Chondrocyte (in vitro differentiated cells): ENCODE measurements at regions not wholly inside any gene's neighbourhood (a gene's known extent, or its start where the extent isn't known, plus 50 kb on each side); places are given as distances from the start of the nearest gene placed in this dataset.

ENCODE experiments used
- DNase-seq: peaks from one replicate; pipeline ENCODE4 v3.0.0; 2021; ENCODE audit warnings: mixed read lengths, low spot score
- H3K27ac Mint-ChIP-seq: one replicate; pipeline ENCODE4 v1.8.0; 2021; ENCODE audit warnings: mild to moderate bottlenecking, moderate library complexity, mixed read lengths; ENCODE audit not compliant: unreplicated experiment
- H3K27me3 Mint-ChIP-seq: 2 replicates; pipeline ENCODE4 v1.8.0; 2021; ENCODE audit warnings: low read depth, mixed read lengths
- H3K36me3 Mint-ChIP-seq: 2 replicates; pipeline ENCODE4 v1.8.0; 2021; ENCODE audit warnings: low read depth, mixed read lengths
- H3K4me1 Mint-ChIP-seq: 2 replicates; pipeline ENCODE4 v1.8.0; 2021; ENCODE audit warnings: low read depth, mild to moderate bottlenecking, mixed read lengths
- H3K4me3 Mint-ChIP-seq: one replicate; pipeline ENCODE4 v1.8.0; 2021; ENCODE audit warnings: mild to moderate bottlenecking, moderate library complexity, mixed read lengths; ENCODE audit not compliant: unreplicated experiment
- H3K9me3 Mint-ChIP-seq: 2 replicates; pipeline ENCODE4 v1.8.0; 2021; ENCODE audit warnings: low read depth, mixed read lengths
- CTCF ChIP-seq: fragments of 200-600 bp; sonication (generic); IDR thresholded peaks from 2 replicates; pipeline ENCODE4 v1.5.0; 2021; ENCODE audit warnings: antibody characterized with exemption, mild to moderate bottlenecking, moderate library complexity

- H3K4me3 Mint-ChIP-seq = no peak overlapping the region
- H3K9me3 Mint-ChIP-seq = no peaks in the 10 kb centered on the region
Observed at GRCh38 chr12:111233786-111234185, 135.1 kb downstream of the PHETA1 start.

GRCh38 chr12:111230649-111231048, 138.2 kb downstream of the PHETA1 start:
- Mint-ChIP-seq H3K9me3 (no peaks in the 10 kb centered on the region), H3K4me1 (no peaks in the 10 kb centered on the region), H3K36me3 (no peaks in the 10 kb centered on the region), H3K4me3 (no peak overlapping the region), H3K27ac (no peak overlapping the region), H3K27me3 (peaks cover 33% of the 10 kb centered on the region)
- no peak for DNase-seq
- TF ChIP-seq CTCF = no peak

More at GRCh38 chr12:111233786-111234185, 135.1 kb downstream of the PHETA1 start:
- Mint-ChIP-seq H3K27ac (no peak overlapping the region), H3K27me3 (peaks cover 40% of the 10 kb centered on the region), H3K4me1 (no peaks in the 10 kb centered on the region), H3K36me3 (no peaks in the 10 kb centered on the region)
- no peak for DNase-seq
- no peak for TF ChIP-seq CTCF

- Mint-ChIP-seq H3K9me3 (no peaks in the 10 kb centered on the region), H3K27me3 (peaks cover 28% of the 10 kb centered on the region), H3K36me3 (no peaks in the 10 kb centered on the region), H3K4me3 (no peak overlapping the region), H3K4me1 (no peaks in the 10 kb centered on the region), H3K27ac (no peak overlapping the region)
- DNase-seq = no peak
- TF ChIP-seq CTCF = no peak
Observed at GRCh38 chr12:111228916-111229666, 139.8 kb downstream of the PHETA1 start.

- Mint-ChIP-seq H3K4me3 (no peak overlapping the region), H3K27ac (no peak overlapping the region), H3K9me3 (no peaks in the 10 kb centered on the region), H3K4me1 (no peaks in the 10 kb centered on the region), H3K27me3 (peaks cover 30% of the 10 kb centered on the region), H3K36me3 (no peaks in the 10 kb centered on the region)
- TF ChIP-seq CTCF = no peak
- DNase-seq = no peak
Observed at GRCh38 chr12:111227476-111228420, 141.1 kb downstream of the PHETA1 start.

- Mint-ChIP-seq H3K27ac (no peak overlapping the region), H3K36me3 (no peaks in the 10 kb centered on the region), H3K27me3 (peaks cover 30% of the 10 kb centered on the region), H3K4me3 (no peak overlapping the region), H3K4me1 (no peaks in the 10 kb centered on the region), H3K9me3 (no peaks in the 10 kb centered on the region)
- no peak for TF ChIP-seq CTCF
- no peak for DNase-seq
Observed at GRCh38 chr12:111226680-111227079, 142.2 kb downstream of the PHETA1 start.
